K562 (cell line): ENCODE measurements at regions not wholly inside any gene's neighbourhood (a gene's known extent, or its start where the extent isn't known, plus 50 kb on each side); places are given as distances from the start of the nearest gene placed in this dataset.

Experiments
- BRD9 ChIP-seq: fragments of 450-650 bp; IDR thresholded peaks from 2 replicates; pipeline ENCODE4 v1.6.1; 2018; ENCODE audit warnings: low read depth; ENCODE audit not compliant: partially characterized antibody
- CAMTA2 ChIP-seq: fragments of 250-450 bp; sonication (Bioruptor Pico); conservative IDR thresholded peaks from 2 replicates; pipeline ENCODE4 v1.5.1; 2022
- HDAC1 ChIP-seq, 2 experiments: fragments of 450-650 bp; IDR thresholded peaks; 2 replicates each; pipeline ENCODE4 v1.6.1; 2016 to 2017; ENCODE audit warnings: inconsistent platforms in 1 of 2, mild to moderate bottlenecking in 1 of 2, moderate library complexity in 1 of 2
- HEY1 ChIP-seq: fragments of 250-450 bp; sonication (Bioruptor Pico); IDR thresholded peaks from 2 replicates; pipeline ENCODE4 v1.5.0; 2020; ENCODE audit warnings: mild to moderate bottlenecking, moderate library complexity, borderline replicate concordance
- PHB2 ChIP-seq: fragments of 450-650 bp; IDR thresholded peaks from 2 replicates; pipeline ENCODE4 v1.6.1; 2017; ENCODE audit warnings: low read depth
- RBBP5 ChIP-seq: fragments of 200-600 bp; sonication (generic); IDR thresholded peaks from 2 replicates; pipeline ENCODE4 v1.6.1; 2012; ENCODE audit warnings: borderline replicate concordance, mild to moderate bottlenecking, low read length, control low read depth, inconsistent platforms; ENCODE audit not compliant: insufficient read depth, poor library complexity, severe bottlenecking
- RFX5 ChIP-seq: IDR thresholded peaks from 2 replicates; pipeline ENCODE4 v1.6.1; 2011; ENCODE audit warnings: low read depth, mild to moderate bottlenecking, improper control_type of control experiment, low read length
- TF ChIP-seq, protein P1 (sequence below): fragments of 150-350 bp; IDR thresholded peaks from 2 replicates; pipeline ENCODE4 v1.6.1; 2014; ENCODE audit warnings: low read depth, mild to moderate bottlenecking, low read length, borderline replicate concordance
- TF ChIP-seq, protein P2 (sequence below): fragments of 250-450 bp; sonication (Bioruptor Pico); IDR thresholded peaks from 2 replicates; pipeline ENCODE4 v1.4.0; 2020

DNA sequence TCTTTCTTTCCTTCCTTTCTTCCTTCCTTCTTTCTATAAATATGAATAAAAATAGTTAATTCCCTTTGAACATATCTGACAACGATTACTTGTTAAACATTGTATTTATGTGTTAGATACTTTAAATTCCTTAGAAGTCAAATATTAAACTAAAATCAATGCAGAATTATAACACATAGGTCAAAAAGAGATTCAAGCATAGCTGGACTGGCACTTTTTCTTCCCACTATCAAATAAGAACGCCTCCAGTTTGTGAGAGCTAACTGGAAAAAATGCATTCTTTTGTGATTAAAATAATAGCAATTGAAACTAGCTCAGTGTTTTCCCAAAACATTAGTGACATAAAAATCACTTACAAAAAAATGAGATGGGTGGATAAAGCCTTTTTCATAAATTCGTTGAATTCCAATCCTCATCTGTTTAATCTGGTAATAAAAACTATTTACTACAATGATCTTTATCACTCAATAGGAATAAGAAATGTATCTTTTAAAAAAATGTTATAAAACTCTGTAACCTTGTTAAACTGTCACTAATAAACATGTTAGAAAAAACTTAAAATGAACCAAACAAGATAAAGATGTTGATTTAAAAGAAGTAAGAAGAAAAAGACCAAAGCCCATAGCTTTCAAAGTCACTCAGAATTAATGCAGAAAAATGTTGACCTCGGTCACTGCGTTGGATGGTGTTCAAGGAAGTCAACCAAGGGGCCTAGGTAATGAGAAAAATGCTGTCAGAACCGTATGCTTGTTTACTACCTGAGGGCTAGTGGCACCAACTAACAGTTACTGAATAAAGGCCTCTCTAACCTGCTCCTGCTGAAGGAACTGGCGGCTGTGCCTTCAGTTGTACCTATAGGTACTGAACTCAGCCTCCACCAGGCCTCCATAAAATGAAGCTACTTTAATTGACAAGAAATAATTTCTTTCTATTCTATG is 1039.5 kb upstream of the SLC10A2 start (continued):
- TF ChIP-seq, protein P1, sequence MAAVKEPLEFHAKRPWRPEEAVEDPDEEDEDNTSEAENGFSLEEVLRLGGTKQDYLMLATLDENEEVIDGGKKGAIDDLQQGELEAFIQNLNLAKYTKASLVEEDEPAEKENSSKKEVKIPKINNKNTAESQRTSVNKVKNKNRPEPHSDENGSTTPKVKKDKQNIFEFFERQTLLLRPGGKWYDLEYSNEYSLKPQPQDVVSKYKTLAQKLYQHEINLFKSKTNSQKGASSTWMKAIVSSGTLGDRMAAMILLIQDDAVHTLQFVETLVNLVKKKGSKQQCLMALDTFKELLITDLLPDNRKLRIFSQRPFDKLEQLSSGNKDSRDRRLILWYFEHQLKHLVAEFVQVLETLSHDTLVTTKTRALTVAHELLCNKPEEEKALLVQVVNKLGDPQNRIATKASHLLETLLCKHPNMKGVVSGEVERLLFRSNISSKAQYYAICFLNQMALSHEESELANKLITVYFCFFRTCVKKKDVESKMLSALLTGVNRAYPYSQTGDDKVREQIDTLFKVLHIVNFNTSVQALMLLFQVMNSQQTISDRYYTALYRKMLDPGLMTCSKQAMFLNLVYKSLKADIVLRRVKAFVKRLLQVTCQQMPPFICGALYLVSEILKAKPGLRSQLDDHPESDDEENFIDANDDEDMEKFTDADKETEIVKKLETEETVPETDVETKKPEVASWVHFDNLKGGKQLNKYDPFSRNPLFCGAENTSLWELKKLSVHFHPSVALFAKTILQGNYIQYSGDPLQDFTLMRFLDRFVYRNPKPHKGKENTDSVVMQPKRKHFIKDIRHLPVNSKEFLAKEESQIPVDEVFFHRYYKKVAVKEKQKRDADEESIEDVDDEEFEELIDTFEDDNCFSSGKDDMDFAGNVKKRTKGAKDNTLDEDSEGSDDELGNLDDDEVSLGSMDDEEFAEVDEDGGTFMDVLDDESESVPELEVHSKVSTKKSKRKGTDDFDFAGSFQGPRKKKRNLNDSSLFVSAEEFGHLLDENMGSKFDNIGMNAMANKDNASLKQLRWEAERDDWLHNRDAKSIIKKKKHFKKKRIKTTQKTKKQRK: no peak
- no peak for TF ChIP-seq RBBP5
- TF ChIP-seq HDAC1 (IDR thresholded peaks at IDR 0.05): no peak
- no peak for TF ChIP-seq HEY1 (CRISPR knock-in tag)
- TF ChIP-seq PHB2: no peak
- no peak for TF ChIP-seq BRD9
- TF ChIP-seq, protein P2, sequence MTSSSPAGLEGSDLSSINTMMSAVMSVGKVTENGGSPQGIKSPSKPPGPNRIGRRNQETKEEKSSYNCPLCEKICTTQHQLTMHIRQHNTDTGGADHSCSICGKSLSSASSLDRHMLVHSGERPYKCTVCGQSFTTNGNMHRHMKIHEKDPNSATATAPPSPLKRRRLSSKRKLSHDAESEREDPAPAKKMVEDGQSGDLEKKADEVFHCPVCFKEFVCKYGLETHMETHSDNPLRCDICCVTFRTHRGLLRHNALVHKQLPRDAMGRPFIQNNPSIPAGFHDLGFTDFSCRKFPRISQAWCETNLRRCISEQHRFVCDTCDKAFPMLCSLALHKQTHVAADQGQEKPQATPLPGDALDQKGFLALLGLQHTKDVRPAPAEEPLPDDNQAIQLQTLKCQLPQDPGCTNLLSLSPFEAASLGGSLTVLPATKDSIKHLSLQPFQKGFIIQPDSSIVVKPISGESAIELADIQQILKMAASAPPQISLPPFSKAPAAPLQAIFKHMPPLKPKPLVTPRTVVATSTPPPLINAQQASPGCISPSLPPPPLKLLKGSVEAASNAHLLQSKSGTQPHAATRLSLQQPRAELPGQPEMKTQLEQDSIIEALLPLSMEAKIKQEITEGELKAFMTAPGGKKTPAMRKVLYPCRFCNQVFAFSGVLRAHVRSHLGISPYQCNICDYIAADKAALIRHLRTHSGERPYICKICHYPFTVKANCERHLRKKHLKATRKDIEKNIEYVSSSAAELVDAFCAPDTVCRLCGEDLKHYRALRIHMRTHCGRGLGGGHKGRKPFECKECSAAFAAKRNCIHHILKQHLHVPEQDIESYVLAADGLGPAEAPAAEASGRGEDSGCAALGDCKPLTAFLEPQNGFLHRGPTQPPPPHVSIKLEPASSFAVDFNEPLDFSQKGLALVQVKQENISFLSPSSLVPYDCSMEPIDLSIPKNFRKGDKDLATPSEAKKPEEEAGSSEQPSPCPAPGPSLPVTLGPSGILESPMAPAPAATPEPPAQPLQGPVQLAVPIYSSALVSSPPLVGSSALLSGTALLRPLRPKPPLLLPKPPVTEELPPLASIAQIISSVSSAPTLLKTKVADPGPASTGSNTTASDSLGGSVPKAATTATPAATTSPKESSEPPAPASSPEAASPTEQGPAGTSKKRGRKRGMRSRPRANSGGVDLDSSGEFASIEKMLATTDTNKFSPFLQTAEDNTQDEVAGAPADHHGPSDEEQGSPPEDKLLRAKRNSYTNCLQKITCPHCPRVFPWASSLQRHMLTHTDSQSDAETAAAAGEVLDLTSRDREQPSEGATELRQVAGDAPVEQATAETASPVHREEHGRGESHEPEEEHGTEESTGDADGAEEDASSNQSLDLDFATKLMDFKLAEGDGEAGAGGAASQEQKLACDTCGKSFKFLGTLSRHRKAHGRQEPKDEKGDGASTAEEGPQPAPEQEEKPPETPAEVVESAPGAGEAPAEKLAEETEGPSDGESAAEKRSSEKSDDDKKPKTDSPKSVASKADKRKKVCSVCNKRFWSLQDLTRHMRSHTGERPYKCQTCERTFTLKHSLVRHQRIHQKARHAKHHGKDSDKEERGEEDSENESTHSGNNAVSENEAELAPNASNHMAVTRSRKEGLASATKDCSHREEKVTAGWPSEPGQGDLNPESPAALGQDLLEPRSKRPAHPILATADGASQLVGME (CRISPR knock-in tag): no peak
- no peak for TF ChIP-seq CAMTA2 (CRISPR knock-in tag)
- no peak for TF ChIP-seq RFX5
